ENCODE measurements at regions not wholly inside any gene's neighbourhood (a gene's known extent, or its start where the extent isn't known, plus 50 kb on each side); places are given as distances from the start of the nearest gene placed in this dataset.

DNA sequence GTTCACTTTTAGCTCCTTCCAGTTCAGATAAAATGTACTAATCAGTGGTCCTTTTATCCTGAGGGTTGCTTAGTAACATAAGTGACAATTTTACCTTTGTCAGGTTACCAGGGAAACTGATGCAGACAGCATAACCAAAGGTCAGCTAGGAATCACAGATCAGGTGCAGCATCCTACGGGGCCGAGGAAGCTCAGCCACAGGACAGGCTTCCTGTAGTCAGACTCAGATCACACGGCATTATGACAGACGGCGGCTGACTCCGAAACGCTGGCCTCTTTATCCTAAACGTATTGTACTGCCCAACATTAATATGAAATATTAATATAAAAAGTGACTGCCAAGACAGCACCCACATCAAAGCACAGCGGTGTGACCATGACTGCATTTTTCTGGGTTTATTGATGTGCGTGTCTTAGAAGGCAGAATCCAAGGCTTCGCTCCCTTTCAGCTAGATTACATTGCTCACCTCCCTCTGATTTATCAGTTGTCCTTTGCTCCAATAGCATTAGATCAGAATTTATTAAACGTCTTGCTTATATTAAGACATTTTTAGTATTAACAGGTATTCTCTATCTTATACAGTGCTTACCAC, 444.5 kb downstream of the CMPK2 start:
- TF ChIP-seq POLR2A (IDR thresholded peaks at IDR 0.05; ENCODE audit: extremely low read depth, insufficient read length) (no peak), MYC (IDR thresholded peaks at IDR 0.05; ENCODE audit: low read depth, low read length) (no peak)
- TF ChIP-seq, protein P1, sequence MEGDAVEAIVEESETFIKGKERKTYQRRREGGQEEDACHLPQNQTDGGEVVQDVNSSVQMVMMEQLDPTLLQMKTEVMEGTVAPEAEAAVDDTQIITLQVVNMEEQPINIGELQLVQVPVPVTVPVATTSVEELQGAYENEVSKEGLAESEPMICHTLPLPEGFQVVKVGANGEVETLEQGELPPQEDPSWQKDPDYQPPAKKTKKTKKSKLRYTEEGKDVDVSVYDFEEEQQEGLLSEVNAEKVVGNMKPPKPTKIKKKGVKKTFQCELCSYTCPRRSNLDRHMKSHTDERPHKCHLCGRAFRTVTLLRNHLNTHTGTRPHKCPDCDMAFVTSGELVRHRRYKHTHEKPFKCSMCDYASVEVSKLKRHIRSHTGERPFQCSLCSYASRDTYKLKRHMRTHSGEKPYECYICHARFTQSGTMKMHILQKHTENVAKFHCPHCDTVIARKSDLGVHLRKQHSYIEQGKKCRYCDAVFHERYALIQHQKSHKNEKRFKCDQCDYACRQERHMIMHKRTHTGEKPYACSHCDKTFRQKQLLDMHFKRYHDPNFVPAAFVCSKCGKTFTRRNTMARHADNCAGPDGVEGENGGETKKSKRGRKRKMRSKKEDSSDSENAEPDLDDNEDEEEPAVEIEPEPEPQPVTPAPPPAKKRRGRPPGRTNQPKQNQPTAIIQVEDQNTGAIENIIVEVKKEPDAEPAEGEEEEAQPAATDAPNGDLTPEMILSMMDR (IDR thresholded peaks at IDR 0.05; ENCODE audit: low read depth, low read length): no peak
- TF ChIP-seq, protein P2, sequence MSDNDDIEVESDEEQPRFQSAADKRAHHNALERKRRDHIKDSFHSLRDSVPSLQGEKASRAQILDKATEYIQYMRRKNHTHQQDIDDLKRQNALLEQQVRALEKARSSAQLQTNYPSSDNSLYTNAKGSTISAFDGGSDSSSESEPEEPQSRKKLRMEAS (IDR thresholded peaks at IDR 0.05; ENCODE audit: low read depth, low read length): no peak
